CD4-positive, alpha-beta T cell treated with Interleukin-17A for 1 hour (primary cell): ENCODE measurements at regions not wholly inside any gene's neighbourhood (a gene's known extent, or its start where the extent isn't known, plus 50 kb on each side); places are given as distances from the start of the nearest gene placed in this dataset.

Experiments
- DNase-seq: peaks from one replicate; pipeline ENCODE4 v3.0.0-alpha.2; 2020

DNA sequence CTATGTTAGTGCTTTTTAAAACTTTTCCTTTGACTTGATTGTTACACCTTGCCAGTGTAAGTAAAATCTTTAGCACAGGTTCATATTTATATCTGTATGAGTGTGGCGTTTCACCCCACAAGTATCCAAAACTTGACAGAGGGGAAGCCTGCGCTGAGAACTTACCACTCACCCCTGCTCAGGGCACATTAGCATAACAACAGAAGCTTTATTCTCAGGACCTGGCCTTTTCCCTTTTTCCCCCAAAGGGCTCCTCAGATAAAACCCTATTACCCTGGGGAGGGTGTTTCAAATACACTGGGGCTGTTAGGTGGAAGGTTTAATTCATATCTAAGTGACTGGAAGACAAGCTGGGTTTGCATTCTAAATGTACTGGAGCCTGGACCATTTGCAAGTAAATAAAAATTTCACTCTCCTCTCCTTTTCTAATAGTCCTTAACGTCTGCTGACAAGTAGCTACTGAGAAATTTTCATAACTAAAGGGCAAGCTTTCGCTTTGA, 276.6 kb downstream of the RNF152 start:
- DNase-seq, result no peak

DNA sequence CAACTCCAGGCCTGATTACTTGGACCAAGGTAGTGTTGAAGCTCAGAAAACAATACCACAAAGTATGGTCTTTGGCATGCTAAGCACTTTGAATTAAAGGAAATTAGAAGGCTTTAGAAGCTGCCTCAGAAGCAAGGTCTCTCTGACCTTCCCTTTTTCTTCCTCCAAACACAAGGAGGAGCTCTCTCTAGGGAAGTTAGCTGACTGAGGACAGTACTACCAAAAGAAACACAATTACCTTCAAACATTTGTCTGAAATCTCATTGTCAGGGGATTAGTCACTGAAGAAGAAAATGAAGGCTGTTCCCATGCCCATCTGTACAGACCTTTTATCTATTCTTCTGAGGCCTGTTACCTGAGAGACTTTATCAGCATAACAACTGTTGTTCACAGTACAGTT, 279.3 kb downstream of the CDH20 start:
- no peak for DNase-seq

DNA sequence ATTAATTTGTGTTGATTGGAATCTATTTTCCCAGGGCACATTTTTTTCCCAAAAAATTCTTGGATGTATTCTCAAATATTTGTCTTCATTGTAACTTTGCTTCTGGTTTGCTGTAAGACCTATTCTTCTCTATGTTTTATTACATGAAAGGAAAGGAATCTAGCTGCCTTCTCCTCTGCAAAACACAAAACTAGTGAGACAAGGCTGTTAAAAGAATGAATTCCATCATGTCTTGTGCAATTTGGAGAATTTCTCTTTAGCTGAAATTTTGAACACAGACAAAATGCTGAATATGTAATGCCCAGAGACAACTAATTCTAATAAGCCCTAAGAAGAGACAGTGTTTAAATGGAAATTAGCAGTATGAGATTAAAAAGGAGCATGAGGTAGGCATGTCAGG, 275.9 kb downstream of the CDH20 start:
- DNase-seq, result no peak

DNA sequence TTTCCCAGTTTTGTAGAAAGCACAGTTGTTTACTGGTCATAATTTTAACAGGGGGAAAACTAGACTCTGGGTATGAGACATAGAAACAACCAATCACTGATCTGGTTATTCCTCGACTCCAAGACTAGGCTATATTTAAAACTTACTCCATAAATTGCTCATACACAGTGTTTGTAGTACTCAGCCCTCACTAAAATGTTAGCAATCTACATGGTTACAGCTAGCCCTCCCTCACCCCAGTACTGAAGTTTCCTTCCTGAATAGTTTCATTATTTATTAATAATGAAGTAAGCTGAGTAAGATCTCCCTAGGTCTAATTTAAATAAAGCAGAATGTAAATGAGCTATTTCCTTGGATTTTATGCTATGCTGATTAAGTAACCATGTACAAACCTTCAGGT, 275.1 kb downstream of the CDH20 start:
- DNase-seq, result no peak

DNA sequence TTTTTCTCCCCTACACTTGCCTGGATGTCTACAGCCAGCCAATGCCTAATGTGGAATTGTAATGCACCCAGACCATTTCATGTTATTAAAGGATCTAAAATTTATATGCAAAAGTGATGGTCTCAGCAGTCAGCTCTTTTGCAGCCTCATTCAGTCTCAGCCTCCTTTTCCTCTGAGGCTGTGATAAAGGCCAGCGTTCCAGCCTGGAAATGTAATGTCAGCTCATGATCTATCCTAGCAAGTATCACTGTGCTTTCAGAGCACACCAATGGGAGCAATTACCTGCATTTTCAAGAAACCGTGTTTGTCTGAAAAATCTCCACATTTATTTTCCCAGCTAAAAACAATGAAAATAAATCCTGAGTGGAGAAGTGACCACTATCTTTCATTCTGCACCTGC, 274.6 kb downstream of the CDH20 start:
- DNase-seq, result no peak

DNA sequence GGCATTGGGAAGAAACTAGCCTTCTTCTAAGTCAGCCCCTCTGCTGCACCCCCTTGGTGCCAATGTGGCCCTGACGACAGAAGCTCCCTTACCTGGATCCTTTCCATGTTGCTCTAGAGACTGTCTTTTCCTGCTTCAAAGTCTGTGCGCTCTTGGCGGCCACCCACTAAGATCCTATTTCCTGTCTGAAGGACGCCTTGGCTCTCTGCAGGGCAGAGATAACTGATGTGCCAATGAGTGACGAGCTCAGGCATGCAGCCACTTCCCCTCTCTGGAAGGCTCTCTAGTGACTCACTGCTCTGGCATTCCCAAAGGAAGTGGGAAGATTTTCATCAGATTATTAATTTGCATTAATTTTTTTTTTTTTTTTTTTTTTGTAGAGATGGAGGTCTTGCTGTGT, 273.5 kb downstream of the CDH20 start:
- DNase-seq, result no peak

DNA sequence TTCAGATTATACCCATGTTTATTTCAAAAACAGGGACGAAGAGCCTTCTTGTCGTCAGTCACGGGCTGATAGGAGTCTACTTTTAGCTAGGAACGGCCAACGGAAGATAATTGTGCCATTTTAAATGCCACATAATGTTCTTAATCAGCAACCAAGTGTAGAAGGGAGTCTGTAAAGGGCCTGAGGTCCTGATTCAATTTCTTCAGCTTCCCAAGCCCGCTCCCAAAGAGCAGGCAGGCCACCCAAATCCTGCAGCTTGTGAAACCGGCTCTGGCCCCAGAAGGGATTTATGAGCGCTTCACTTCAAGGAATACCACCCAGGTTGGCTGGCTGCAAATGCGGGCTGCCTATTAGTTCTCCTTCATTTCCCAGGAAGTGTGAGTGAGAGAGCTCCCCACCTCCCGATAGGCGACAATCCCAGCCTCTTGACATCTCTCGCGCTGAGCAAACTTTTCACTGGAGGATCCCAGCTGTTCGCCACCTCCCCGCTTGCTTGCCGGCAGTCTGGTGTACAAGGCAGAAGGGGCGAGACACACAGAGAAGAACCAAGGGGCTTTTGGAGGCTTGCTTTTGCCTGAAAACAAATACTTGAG, 272.9 kb downstream of the CDH20 start:
- DNase-seq, result no peak

DNA sequence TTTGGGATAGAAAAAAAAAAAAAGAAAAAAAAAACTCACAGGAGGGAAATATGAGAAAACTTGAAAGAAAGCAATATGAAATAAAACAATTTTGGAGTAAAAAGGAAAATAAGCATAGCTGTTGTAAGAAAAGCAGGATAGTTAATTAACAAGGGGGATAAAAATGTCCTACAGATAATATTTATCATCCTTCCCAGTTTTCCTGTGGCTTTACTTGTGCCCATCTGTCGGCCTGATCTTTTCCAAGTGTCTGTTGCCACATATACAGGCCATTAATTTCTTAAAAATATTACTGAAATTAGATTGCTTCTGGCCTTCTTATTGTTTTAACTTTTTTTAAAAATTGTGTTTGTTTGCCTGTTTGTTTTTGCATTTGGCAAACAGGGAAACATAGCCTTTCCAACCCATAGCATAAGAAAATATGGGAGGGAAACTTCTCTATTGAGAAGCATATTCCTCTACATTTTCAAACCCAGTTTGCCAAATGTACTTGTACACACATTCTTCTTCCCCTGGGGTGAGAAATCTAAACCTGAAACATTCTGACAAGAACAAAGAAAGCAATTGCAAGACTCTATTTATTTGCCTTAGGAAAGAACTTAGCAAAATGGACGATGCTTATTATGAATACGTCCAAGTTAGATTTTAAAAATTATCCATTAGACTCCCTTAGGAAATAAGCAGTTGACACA, 272.3 kb downstream of the CDH20 start:
- DNase-seq, result no peak
